Esophagus muscularis mucosa (tissue), 4 donors: ENCODE measurements at regions not wholly inside any gene's neighbourhood (a gene's known extent, or its start where the extent isn't known, plus 50 kb on each side); places are given as distances from the start of the nearest gene placed in this dataset.

Experiments used
- DNase-seq: peaks from one replicate; pipeline ENCODE4 v3.0.0-alpha.2; 2017; ENCODE audit errors: extremely low spot score
- H3K27ac ChIP-seq, 4 donors: fragments of 200-600 bp; sonication (generic); replicated peaks in 1 of 4; 1 replicate in 3 of 4; 2 replicates in 1 of 4; pipeline ENCODE4 v1.5.1; 2016 to 2019; ENCODE audit warnings: mild to moderate bottlenecking in 1 of 4
- H3K27me3 ChIP-seq, 4 donors: fragments of 200-600 bp; sonication (generic); one replicate each; pipeline versions ENCODE4 v1.5.1 to v1.6.0; 2016 to 2019
- H3K36me3 ChIP-seq, 4 donors: fragments of 200-600 bp; sonication (generic); one replicate each; pipeline ENCODE4 v1.5.1; 2016 to 2019
- H3K4me1 ChIP-seq, 4 donors: fragments of 200-600 bp; sonication (generic); one replicate each; pipeline ENCODE4 v1.5.1; 2016 to 2019
- H3K4me3 ChIP-seq, 4 donors: fragments of 200-600 bp; sonication (generic); 1 replicate in 2 of 4; 2 replicates in 2 of 4; pipeline ENCODE4 v1.5.1; 2016 to 2019; ENCODE audit warnings: mild to moderate bottlenecking in 4 of 4, moderate library complexity in 1 of 4
- H3K9me3 ChIP-seq, 4 donors: fragments of 200-600 bp; sonication (generic); 1 replicate in 3 of 4; 2 replicates in 1 of 4; pipeline ENCODE4 v1.5.1; 2016 to 2019
- CTCF ChIP-seq, 3 experiments: fragments of 200-600 bp in 2 of 3; fragments of 450-650 bp in 1 of 3; sonication (generic) in 2 of 3; IDR thresholded peaks; one replicate each; pipeline ENCODE4 v1.5.1; 2017 to 2019; ENCODE audit warnings: antibody characterized with exemption in 3 of 3, mild to moderate bottlenecking in 2 of 3, moderate library complexity in 1 of 3
- EP300 ChIP-seq: sonication (generic); formaldehyde crosslinking; IDR thresholded peaks from one replicate; pipeline ENCODE4 v1.6.1; 2017; ENCODE audit warnings: antibody characterized with exemption
- POLR2A ChIP-seq: fragments of 450-650 bp; IDR thresholded peaks from one replicate; pipeline ENCODE4 v1.6.1; 2017; ENCODE audit warnings: antibody characterized with exemption, moderate library complexity, mild to moderate bottlenecking, low read depth
- POLR2AphosphoS5 ChIP-seq, 2 donors: sonication (generic); formaldehyde crosslinking; IDR thresholded peaks; one replicate each; pipeline ENCODE4 v1.6.1; 2017; ENCODE audit warnings: antibody characterized with exemption in 2 of 2
- WGBS: methylation state at CpG from one replicate; pipeline ENCODE4 v1.1.5; 2018; 5-methylcytosine and 5-hydroxymethylcytosine counted together
- intact Hi-C: fragments of 100-400 bp; cut with DNase I; formaldehyde crosslinking; loops from one replicate; pipeline ENCODE4 v1.15.1; 2023

DNA sequence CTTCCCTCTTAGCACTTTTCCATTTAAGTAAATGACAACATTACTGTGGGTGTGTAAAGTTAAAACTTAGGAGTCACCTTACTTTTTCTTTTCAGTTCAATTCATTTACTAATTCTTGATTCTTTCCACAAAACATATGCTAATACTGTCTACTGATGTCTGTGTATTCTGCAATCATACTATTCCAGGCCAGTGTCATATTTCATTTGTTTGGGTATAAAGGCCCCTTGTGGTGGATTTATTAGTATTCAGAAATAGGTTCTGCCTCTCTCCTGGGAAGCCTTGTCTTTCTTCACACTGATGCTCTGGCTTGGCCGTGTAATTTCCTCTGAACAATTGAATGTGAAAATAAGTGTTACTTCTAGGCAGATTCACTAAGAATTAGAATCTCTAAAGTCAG, 621.9 kb upstream of the SPRY2 start:
- TF ChIP-seq EP300 (no peak), CTCF (IDR thresholded peaks at IDR 0.05) (no peak), POLR2AphosphoS5 (IDR thresholded peaks at IDR 0.05) (no peak), POLR2A (no peak)
- 86% methylated on average over 1 of the region's 1 CpG for WGBS
- Histone ChIP-seq H3K4me3 (no peak overlapping the region), H3K9me3 (no peaks in the 10 kb centered on the region), H3K4me1 (no peaks in the 10 kb centered on the region), H3K27me3 (no peaks in the 10 kb centered on the region), H3K36me3 (no peaks in the 10 kb centered on the region), H3K27ac (no peak overlapping the region)
- no peak for DNase-seq
- intact Hi-C loops: no loop called here

- Histone ChIP-seq H3K4me1 (no peaks in the 10 kb centered on the region), H3K4me3 (no peak overlapping the region), H3K9me3 (no peaks in the 10 kb centered on the region), H3K36me3 (no peaks in the 10 kb centered on the region), H3K27me3 (no peaks in the 10 kb centered on the region), H3K27ac (no peak overlapping the region)
- intact Hi-C loops: no loop called here
- WGBS: 76% methylated on average over 7 of the region's 7 CpGs
- no peak for DNase-seq
- TF ChIP-seq POLR2A (no peak), CTCF (IDR thresholded peaks at IDR 0.05) (no peak), POLR2AphosphoS5 (IDR thresholded peaks at IDR 0.05) (no peak), EP300 (no peak)
Measured at GRCh38 chr13:80962173-80962572, 621.2 kb upstream of the SPRY2 start.

GRCh38 chr13:80957019-80957655, 616.2 kb upstream of the SPRY2 start:
- no peaks in the 10 kb centered on the region for H3K27me3 ChIP-seq
- no peak for DNase-seq
- WGBS: 47% methylated on average over 3 of the region's 3 CpGs
- no peaks in the 10 kb centered on the region for H3K9me3 ChIP-seq
- H3K36me3 ChIP-seq: no peaks in the 10 kb centered on the region
- intact Hi-C loops: no loop called here
- no peak overlapping the region for H3K27ac ChIP-seq
- no peaks in the 10 kb centered on the region for H3K4me1 ChIP-seq
- no peak overlapping the region for H3K4me3 ChIP-seq
- TF ChIP-seq POLR2AphosphoS5 (IDR thresholded peaks at IDR 0.05) (no peak), POLR2A (no peak), CTCF (IDR thresholded peaks at IDR 0.05) (no peak), EP300 (no peak)

DNA sequence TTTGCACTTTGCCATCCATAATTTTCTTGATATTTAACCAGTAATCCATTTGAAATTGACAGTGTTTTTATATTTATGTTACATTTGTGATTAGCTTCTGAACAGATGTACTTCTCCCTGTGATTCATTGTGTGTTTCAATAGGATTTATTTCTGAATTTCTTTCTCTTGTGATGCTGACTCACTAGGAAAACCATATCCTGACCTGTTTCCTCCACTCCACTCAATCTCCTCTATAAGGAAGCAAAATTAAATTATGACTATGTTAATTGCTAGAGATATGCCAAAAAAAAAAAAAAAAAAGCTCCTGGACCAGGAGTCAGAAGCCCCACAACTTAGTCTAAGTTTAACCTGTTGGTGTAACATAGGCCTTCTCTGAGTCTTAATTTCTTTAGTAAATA, 614.6 kb upstream of the SPRY2 start:
- Histone ChIP-seq H3K9me3 (no peaks in the 10 kb centered on the region), H3K27ac (no peak overlapping the region), H3K27me3 (no peaks in the 10 kb centered on the region), H3K4me1 (no peaks in the 10 kb centered on the region), H3K36me3 (no peaks in the 10 kb centered on the region), H3K4me3 (no peak overlapping the region)
- intact Hi-C loops: no loop called here
- DNase-seq: no peak
- TF ChIP-seq EP300: no peak
- TF ChIP-seq POLR2AphosphoS5 (IDR thresholded peaks at IDR 0.05): no peak
- no peak for TF ChIP-seq CTCF (IDR thresholded peaks at IDR 0.05)
- TF ChIP-seq POLR2A: no peak

GRCh38 chr13:80952158-80952557, 611.2 kb upstream of the SPRY2 start:
- no peak overlapping the region for H3K4me3 ChIP-seq
- H3K9me3 ChIP-seq: no peaks in the 10 kb centered on the region
- WGBS: 73% methylated on average over 2 of the region's 2 CpGs
- H3K27ac ChIP-seq: no peak overlapping the region
- TF ChIP-seq POLR2AphosphoS5 (IDR thresholded peaks at IDR 0.05): no peak
- no peak for TF ChIP-seq EP300
- TF ChIP-seq CTCF (IDR thresholded peaks at IDR 0.05): no peak
- no peak for TF ChIP-seq POLR2A
- no peak for DNase-seq
- no peaks in the 10 kb centered on the region for H3K27me3 ChIP-seq
- H3K36me3 ChIP-seq: no peaks in the 10 kb centered on the region
- no peaks in the 10 kb centered on the region for H3K4me1 ChIP-seq
- intact Hi-C loops: no loop called here
